Stimulated activated CD4-positive, alpha-beta T cell treated with anti-CD3 and anti-CD28 coated beads, Interleukin-15, amount 100 ng/mL, for 1 hour (primary cell): ENCODE measurements at regions not wholly inside any gene's neighbourhood (a gene's known extent, or its start where the extent isn't known, plus 50 kb on each side); places are given as distances from the start of the nearest gene placed in this dataset.

Experiments
- DNase-seq, 2 donors: peaks; one replicate each; pipeline ENCODE4 v3.0.0-alpha.2; 2020; ENCODE audit warnings: low read depth in 1 of 2, low spot score in 1 of 2

GRCh38 chr9:79237861-79238260, 333.9 kb upstream of the TLE4 start:
- DNase-seq: no peak

- no peak for DNase-seq
Measured at GRCh38 chr9:79240774-79241173, 331.0 kb upstream of the TLE4 start.

GRCh38 chr9:79242489-79242888, 329.3 kb upstream of the TLE4 start:
- DNase-seq: no peak

GRCh38 chr9:79246170-79246569, 325.6 kb upstream of the TLE4 start:
- no peak for DNase-seq

- no peak for DNase-seq
Measured at GRCh38 chr9:79247021-79247420, 324.7 kb upstream of the TLE4 start.

- no peak for DNase-seq
Measured at GRCh38 chr9:79250806-79251205, 321.0 kb upstream of the TLE4 start.

- DNase-seq: no peak
Measured at GRCh38 chr9:79254900-79255650, 316.7 kb upstream of the TLE4 start.

- DNase-seq: no peak
Measured at GRCh38 chr9:79255651-79256260, 316.0 kb upstream of the TLE4 start.

GRCh38 chr9:79256691-79257213, 315.0 kb upstream of the TLE4 start:
- DNase-seq: no peak

- no peak for DNase-seq
Measured at GRCh38 chr9:79257228-79257781, 314.5 kb upstream of the TLE4 start.

GRCh38 chr9:79257790-79258351, 313.9 kb upstream of the TLE4 start:
- no peak for DNase-seq

GRCh38 chr9:79259858-79260257, 311.9 kb upstream of the TLE4 start:
- no peak for DNase-seq

- DNase-seq: no peak
Measured at GRCh38 chr9:79263628-79264027, 308.1 kb upstream of the TLE4 start.

GRCh38 chr9:79264041-79264440, 307.7 kb upstream of the TLE4 start:
- no peak for DNase-seq

- DNase-seq: no peak
Measured at GRCh38 chr9:79264511-79265355, 307.0 kb upstream of the TLE4 start.

- DNase-seq: no peak
Measured at GRCh38 chr9:79266986-79267385, 304.8 kb upstream of the TLE4 start.

- DNase-seq: no peak
Measured at GRCh38 chr9:79268806-79269205, 303.0 kb upstream of the TLE4 start.

GRCh38 chr9:79273311-79273710, 298.5 kb upstream of the TLE4 start:
- DNase-seq: no peak

GRCh38 chr9:79279356-79279755, 292.4 kb upstream of the TLE4 start:
- no peak for DNase-seq

GRCh38 chr9:79280691-79281090, 291.1 kb upstream of the TLE4 start:
- DNase-seq: no peak

GRCh38 chr9:79284081-79284480, 287.7 kb upstream of the TLE4 start:
- no peak for DNase-seq
